GM18517 (cell line): ENCODE measurements at regions not wholly inside any gene's neighbourhood (a gene's known extent, or its start where the extent isn't known, plus 50 kb on each side); places are given as distances from the start of the nearest gene placed in this dataset.

Experiments used
- ATAC-seq: cut with Tn5 transposase; IDR thresholded peaks from one replicate; pipeline ENCODE4 v1.9.1; 2021; ENCODE audit warnings: mild to moderate bottlenecking, moderate library complexity; ENCODE audit not compliant: unreplicated experiment

DNA sequence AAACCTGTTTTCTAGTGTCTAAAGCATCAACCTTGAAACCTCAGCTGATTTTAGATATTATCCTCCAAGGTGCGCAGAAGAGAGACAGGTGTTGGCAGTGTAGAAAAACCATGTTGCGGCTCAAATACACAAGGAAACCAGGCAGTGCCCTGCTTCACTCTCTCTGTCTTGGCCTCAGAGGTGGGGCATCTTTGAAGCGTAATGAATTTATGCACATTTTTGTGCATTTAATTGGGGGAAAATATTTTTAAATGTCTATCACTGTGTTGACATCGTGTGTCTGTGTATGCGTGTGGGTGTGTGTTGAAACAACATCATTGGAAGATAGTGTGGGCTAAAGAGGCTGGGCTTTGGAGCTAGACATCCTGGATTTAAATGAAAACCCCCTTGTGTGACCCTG lies 334.0 kb upstream of the CHD6 start:
- no peak for ATAC-seq

DNA sequence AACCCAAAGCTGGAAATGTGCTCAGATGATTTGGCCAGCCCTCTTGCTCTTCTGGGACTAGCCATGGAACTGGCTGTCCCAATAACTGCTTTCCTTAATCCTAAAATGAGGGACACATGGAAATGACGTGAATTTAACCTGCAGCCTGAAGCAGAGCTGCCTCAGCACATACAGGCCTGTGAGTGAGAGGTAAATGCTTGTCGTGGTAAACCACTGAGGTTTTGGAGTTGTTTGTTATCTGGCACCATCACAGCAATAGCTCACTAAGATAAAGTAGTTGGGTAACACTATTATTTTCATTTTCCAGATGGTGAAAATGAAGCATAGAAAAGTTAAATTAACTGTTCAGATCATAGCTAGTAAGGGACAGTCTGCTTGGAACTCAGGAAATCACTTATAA lies 333.4 kb upstream of the CHD6 start:
- ATAC-seq, result no peak

DNA sequence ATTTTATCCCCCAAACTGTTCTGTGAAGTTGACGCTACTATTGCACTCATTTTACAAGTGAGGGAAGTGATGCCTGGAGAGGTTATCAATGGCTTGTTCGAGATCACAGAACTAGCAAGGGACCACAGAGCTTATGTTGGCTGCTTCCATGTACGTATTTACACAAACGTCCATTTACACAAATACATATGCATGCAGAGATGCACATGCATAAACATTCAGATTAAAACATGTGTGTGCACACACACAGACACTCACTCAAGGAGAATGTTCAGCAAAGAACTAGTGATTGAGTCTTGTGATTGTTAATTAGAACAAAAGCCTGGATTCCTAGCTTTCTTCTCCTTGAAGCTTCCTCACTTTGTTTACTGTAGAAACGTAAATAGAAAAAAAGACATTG lies 321.5 kb upstream of the CHD6 start:
- ATAC-seq, result no peak

DNA sequence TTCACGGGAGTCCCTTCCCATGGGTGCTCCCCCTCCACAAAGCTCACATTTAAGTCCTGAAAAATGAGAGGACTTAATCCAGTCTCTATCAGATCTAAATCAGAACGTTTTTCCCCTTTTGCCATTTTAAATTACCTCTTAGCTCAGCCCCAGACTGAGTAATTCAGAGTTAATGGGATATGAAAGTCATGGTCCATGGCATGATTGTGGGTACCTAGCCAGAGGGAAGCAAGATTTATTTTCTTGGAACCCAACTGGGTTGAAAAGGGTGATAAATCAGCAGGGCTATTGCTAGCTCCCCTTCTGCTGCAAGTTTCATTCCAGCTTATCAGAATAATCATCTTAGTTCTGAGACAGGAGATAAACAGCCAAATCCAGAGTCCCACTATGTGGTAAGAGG lies 320.2 kb upstream of the CHD6 start:
- ATAC-seq, result no peak

DNA sequence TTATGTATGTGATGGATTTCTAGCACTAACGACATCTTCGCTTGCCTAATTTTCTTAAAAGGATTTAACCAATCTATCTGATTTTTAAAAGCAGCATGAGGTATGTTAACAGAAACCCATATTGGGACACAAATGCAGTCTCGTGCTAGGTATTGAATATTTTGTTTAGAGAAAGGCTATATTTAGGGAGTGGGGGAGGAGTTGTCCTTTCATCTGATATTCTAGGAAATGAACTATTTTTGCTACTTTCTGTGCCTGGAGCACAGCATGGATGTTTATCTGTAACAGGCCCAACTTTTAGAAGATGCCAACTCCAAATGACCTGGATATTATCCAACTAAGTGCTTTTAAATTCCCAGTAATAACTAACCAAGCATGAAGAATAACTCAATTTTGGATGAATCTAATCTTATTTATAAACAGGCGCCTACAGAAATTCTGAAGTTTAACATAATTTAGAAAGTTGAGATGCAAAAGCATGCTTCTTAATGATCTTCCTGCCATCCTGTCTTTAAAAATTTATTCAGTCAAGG lies 317.1 kb upstream of the CHD6 start:
- ATAC-seq, result no peak

DNA sequence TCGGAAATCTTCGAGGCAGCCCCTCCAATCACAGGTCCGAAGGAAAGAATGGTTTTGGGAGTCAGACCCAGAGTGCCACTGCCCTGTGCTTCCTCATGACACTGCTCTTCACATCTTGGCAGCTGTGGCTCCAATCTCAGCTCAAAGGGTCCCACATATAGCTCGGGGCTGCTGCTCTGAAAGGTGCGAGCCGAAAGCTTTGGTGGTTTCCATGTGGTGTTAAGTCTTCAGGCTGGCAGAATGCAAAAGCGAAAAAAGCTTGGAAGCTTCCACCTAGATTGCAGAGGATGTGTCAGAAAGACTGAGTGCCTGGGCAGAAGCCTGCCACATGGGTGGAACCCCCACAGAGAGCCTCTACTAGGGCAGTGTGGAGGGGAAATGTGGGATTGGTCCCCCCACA lies 314.3 kb upstream of the CHD6 start:
- ATAC-seq, result no peak

DNA sequence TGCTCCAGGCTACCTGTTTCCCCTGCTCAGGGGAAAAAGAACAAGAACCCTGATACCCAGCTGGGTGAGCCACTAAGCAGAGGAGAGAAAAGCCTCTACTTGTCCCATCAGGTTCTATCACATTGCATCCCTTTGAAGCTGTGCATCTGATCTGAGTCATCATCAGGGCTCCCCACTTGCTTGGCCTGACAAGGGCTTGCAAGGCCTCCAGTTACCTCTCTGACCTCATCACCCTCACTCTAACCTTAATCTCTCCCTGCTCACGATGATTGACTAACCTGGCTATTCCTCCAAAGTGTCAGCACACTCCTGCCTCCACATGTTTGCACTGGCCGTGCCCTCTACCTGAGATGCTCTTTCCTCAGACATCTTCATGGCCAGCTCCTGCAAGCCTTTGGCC lies 309.5 kb upstream of the CHD6 start:
- ATAC-seq, result no peak

DNA sequence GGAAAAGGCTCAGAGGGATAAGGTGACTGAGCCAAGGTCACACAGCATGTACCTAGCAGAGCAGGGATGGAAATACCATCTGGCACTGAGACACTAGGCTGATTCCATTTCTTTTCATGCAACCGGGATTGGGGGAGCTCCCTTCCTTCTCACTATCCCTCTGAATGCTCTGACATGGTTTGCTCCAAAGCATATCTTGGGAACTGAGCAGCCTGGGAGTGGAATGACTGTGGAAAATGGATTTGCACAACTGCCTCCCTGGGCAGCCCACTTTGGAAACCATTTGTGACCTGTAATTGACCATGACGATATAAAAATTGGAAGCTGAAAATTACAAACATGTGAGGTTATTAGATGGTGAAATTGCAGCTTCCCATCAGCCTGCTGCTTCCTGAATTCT lies 309.0 kb upstream of the CHD6 start:
- no peak for ATAC-seq

DNA sequence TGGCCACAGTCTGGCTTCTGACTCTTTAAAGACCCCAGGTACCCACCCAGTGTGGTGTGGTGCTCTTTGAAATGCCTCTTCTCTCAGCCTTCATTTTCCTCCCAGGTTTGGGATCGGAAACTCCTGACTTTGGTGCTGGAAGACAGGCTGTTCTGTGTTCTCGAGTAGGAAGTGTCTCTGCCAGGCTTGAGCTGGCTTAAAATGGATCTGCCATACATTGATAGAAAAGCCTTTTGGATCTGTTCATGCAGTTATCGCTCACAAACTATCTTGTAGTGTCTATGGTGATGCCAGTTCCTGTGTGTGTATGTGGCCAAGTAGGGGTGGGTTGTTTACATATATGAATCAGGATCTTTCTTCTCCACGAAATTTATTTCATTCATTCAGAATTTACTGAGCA lies 307.3 kb upstream of the CHD6 start:
- ATAC-seq, result no peak

DNA sequence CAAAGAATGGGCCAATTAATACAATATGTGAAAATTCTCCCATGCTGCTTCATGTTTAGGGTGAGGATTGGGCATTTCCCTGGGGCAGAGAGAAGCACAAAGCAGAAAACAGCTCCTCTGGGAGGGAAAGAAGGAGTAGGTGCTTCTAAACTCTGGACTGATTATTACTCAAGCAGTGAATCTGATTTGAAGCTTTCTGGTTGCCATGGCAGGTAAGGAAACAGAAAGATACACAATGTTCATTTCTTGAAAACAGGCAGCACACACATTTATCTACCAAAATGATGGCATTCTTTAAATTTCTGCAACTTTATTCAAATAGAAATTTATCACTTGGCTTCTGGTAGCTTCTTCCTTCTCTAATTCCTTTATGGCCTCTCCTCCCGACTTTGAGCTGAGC lies 305.4 kb upstream of the CHD6 start:
- no peak for ATAC-seq

DNA sequence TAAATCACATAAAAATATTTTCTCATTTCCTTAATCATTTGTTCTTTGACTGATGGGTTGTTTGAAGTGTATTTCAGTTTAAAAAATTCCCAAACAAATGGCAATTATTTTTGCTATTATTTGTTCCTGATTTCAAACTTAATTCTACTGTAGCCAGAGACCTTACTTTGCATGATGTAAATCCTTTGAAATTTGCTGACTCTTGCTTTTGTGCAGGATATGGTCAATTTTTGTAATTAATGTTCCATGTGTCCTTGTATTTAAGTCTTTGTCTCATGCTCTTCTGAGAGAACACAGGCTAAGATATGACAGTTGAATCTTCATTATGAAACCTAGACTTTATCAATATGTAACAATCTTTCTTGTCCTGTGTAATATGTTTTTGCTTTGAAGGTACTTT lies 295.0 kb upstream of the CHD6 start:
- ATAC-seq, result no peak

DNA sequence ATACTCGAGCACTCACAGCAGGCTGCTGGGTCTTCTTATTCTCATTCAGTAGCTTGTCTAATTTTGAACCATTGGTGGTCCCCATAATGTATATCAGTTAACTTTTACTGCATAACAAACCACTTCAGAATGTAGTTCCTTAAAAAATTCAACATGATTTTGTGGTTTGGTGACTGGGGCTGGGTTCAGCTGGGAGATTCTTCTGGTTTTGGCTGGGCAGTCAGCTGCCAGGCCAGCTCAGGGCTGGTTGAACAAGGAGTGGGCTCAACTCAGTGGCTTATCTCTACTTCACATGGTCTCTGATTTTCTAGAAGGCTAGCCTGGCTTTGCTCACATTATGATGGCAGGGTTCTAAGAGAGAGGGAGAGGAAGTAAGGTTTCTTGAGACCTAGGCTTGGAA lies 292.4 kb upstream of the CHD6 start:
- no peak for ATAC-seq

DNA sequence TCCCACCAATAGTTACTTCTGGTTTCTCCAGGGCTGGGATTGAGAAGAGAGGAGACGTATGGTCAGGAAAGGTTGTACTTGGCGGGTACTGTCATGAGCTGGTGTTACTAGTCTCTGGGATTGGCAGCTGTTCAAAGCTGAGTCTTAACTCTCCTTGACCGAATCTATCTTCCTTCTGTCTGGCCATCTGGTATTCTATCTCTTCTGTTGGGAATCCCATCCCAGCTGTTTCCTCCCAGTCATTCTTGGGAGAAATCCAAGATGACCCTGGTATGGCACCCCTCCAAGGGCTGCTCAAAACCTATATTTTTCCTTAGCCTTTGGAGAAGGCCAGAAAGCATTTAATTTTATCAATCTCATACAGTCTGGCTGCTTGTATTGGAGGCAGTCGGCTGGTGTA lies 287.0 kb upstream of the CHD6 start:
- ATAC-seq, result no peak

DNA sequence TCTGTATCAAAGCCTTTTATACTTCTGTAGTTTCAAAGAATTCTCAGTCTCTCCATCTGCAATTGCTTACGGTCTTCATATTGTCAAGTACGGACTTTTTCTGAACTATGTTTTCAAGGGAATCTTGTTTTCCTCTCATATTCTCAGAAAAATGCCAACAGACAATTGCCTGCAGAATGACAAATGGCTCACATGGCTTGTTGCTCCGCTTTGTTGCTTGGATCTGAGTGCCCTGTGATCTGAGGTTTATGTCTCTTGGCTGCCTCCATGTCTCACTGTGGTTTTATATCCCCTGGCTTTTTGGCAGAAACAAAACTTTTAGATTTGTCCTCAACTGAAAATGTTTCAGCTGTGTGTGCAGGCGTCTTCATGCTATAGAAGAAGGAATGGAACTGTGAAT lies 285.4 kb upstream of the CHD6 start:
- no peak for ATAC-seq

DNA sequence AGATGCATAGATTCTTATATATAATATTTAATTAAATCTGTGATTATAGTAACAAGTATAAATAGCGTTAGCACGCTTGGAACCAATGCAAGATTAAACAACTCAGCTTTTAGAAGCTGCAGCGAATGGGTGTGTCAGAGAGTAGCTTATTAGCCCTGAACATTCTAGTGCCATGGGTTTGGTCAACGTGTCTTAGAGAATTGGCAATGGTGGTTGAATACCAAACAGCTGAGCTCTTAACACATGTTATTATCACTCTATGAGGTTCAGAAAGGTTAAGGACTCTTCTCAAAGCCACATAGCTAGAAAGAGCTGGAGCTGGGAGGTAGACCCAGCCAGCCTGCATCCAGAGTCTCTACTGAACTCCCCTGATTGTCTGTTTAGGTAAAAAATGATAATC lies 284.2 kb upstream of the CHD6 start:
- ATAC-seq, result no peak

DNA sequence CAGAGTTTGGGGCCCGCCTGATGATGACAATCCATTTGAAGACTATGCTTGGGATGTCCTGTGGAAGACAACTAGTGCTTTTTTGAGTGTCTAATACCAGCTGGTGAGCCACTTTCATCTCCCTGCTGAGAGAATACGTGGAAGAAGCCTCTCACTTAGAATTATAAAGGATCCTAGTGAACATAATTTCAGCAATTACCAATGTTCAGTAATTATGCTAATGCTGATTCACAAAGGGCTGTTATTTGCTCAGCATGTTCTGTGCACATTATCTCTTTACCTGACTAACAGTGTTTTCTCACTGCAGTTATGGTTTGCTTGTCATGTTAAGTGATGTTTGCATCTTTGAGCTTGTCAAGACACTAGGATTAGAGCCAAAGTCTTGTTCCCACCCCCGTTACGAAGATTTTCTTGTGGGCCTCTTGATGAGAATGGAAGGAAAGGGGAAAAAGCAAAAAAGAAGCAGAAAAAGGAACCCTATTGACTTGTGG lies 282.1 kb upstream of the CHD6 start:
- no peak for ATAC-seq

DNA sequence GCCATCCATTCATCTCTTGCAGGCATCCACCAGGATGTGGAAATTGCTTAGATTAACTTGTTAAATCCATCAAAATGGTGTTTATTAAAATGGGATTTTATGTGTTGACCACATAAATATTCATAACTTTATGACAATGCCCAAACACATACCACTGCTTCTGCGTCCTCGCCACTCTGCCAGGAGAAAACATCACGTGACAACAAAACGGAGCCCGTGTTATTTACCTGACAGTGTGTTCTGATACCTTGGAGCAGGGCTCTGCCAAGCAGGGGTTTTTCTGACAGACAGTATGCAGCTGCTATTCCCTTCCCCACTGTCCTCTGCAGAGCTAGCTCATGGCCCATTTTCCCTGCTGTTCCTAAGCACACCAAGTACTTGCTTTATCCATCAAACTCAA lies 279.5 kb upstream of the CHD6 start:
- ATAC-seq, result no peak

DNA sequence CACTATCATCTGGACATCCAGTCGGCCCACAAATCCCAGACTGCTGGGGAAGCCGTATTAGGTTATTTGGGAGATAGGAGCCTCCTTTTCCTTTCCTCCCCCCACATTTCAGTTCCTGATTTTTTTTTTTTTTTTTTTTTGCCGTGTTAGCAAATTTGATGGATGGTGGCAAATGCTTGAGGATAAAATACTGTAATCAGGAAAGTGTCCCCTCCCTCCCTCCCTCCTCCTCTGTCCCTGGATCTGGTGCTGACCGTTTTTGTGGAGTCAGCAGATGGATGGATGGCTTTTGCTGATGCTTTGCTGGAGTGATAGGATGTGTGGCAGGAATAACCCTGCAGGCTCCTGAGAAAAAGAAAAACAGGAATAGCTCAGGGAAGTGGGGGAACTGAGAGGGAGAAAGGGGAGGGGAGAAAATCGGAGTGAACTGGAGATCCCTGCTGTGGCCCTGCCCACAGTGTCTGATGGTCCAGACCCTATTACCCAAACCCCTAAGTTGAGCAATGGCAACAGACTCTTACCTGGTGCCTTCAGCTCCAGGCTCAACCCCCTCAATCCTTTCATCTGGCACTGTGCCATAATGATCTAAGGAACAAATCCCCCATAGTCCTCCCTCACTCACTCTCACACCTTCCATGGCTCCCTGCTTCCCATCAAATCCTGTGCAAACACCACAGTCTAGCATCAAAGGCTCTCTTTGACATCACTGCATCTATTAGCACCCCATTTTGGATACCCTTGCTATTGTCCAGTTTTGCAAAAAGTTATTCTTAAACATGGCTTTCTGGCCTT lies 277.3 kb upstream of the CHD6 start:
- no peak for ATAC-seq

DNA sequence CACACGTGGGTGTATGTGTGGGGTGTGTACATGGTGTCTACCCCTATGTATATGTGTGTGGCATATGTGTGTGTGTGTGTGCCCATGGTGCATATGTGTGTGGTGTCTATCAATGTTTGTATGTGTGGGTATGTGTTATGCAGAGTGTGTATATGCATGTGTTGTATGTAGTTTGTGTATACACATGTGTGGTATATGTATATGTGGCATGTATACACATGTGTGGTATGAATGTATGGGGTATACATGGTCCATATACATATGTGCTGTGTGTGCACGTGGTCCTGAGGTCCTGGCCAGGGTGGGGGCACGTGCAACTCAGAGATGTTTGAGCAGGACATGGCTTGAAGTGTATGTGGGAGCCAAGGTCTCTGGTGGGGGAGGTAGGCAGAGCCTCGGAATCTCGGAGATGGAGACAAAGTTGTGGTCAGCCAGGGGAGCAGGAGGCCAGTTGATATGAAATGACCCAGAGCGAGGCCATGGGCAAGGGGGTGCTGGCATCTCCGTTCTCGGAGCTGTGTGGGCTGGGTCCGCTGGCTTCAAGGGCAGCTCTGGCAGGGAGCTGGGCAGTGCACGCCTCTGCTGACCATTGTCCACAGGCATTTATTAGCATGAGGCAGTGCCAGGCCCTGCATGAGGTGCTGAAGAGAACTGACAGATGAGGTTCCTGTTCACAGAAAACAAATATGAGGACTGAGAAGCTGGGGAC lies 276.2 kb upstream of the CHD6 start:
- no peak for ATAC-seq

DNA sequence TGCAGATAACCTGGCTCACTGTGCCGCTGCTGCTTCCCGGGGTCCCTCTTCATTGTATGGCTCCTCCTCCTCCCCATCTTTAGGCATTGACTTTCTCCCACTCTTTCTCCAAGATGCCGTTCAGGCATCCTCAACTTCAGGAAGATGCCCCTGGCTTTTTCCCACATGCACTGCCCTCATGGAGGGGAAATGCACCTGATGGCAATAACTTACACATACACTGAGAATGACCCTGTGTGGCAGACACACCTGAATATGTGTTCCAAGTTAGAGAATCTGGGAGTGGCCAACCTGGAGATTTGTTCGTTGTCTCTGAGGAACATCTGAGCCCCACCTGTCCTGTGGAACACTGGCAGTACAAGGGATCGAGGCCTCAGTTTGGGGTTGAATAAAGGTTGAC lies 273.9 kb upstream of the CHD6 start:
- ATAC-seq, result no peak

DNA sequence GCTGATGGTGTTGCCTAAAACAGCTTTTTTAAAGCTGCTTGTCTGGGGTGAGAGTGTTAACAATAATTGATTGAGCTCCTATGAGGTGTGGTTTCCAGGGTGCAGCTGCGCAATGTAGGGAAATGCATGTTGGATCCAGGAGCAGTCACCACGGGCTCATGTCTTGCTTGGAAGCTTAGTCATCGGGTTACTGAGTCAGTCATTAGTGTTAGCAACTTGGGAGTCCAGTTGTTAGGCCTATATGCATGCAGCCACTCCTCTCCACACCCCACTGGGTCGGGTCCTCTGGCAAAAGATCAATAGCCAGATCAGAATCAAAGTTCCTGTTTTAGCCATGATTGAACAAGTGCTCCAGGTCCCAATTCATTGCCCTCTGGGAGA lies 271.7 kb upstream of the CHD6 start:
- ATAC-seq, result no peak

DNA sequence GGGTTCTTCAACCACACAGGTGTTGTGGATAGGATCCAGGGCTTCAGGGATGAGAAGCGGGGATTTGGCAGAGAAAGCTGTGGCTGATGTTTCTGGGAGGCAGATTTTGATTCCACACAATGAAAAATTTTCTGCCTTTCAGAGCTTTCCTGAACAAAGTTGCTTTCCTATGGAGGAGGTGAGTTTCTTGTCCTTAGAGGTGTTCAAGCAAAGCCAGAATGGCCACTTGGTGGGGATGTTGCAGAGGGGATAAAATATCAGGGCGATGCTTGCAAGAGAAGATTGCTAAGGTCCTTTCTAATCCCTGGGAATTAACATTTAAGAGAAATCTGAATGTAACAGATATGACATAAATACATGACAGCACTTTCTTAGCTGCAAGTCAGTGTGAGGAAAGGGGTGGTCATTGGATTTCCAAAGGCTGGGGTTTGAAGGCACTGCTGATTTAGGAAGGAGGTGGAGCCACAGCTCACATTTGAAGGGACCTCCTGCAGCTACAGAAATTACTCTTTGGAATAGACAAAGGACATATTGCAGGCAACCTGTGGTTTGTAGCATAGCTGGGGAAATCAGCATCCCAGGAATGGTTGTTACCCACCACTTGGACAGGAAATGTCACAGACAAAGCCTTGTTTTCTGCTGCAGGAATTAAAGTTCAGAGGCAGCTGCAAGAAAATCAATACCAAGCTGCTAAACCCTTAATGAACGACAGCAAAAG lies 271.1 kb upstream of the CHD6 start:
- no peak for ATAC-seq
